22Rv1 (cell line): ENCODE measurements at regions not wholly inside any gene's neighbourhood (a gene's known extent, or its start where the extent isn't known, plus 50 kb on each side); places are given as distances from the start of the nearest gene placed in this dataset.

Source experiments
- CTCF ChIP-seq: fragments of 450-650 bp; IDR thresholded peaks from 2 replicates; pipeline ENCODE4 v1.5.1; 2017; ENCODE audit warnings: mild to moderate bottlenecking
- ZFX ChIP-seq: fragments of 450-650 bp; IDR thresholded peaks from 2 replicates; pipeline ENCODE4 v1.6.1; 2017; ENCODE audit warnings: antibody characterized with exemption, borderline replicate concordance

- TF ChIP-seq CTCF = no peak
- no peak for TF ChIP-seq ZFX
These were observed 121.4 kb downstream of the COX18 start for GRCh38 chr4:72948080-72948479.
